ENCODE measurements at regions not wholly inside any gene's neighbourhood (a gene's known extent, or its start where the extent isn't known, plus 50 kb on each side); places are given as distances from the start of the nearest gene placed in this dataset.

DNA sequence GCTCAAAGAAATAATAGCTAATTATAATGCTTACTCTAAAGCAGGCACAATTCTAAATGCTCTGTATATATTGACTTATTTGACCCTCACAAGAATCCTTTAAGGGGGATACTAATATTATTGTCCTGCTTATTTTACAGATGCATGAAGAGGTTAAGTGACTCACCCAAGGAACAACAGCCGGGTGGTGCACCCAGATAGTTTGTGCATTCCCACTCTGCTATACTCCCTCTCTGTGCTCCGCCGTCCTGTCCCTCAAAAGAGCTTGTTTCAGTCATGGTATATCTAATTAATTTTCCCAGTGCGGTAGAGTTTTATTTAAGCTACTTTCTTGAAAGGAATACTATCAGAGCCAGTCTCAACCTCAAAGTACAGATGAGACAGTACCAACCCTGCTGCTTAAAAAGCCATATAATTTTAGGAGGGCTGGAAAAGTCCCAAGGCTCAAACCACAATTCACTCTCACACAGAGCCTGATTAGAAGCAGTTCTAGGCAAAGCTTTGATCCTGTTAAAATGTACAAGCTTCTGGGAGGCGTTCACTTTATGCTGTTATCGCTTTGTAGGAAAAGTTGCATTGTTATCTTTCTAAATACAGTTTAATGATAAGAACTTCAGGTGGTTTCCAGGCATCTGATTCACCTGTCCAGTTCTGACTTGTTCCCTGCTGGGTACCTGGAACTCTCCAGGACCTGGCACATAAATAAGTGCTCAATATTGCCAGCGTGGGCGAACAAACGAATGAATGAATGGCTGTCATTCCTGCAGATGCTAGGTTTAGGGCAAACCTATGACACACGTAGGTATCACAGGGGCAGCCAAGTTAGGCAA is 261.5 kb upstream of the KLF14 start:
- Histone ChIP-seq H3K9me3 (no peaks in the 10 kb centered on the region), H3K4me2 (no peak overlapping the region), H3K27ac (no peak overlapping the region), H4K20me1 (peaks cover 36% of the 10 kb centered on the region; the same call in 1 of the 2 replicates), H3K27me3 (no peaks in the 10 kb centered on the region), H3K4me1 (peaks cover 25% of the 10 kb centered on the region), H3K4me3 (no peak overlapping the region), H3K9ac (no peak overlapping the region), H3K36me3 (no peaks in the 10 kb centered on the region)
- TF ChIP-seq Cebpa-rat (IDR thresholded peaks at IDR 0.05), result no peak

GRCh38 chr7:130996205-130996832 is 262.3 kb upstream of the KLF14 start:
- peaks cover 31% of the 10 kb centered on the region; the same call in 1 of the 2 replicates for H4K20me1 ChIP-seq
- no peak overlapping the region for H3K4me2 ChIP-seq
- no peaks in the 10 kb centered on the region for H3K27me3 ChIP-seq
- TF ChIP-seq Cebpa-rat (IDR thresholded peaks at IDR 0.05), result no peak
- H3K4me1 ChIP-seq, result peaks cover 25% of the 10 kb centered on the region
- H3K9ac ChIP-seq, result no peak overlapping the region
- H3K36me3 ChIP-seq, result no peaks in the 10 kb centered on the region
- H3K4me3 ChIP-seq, result no peak overlapping the region
- no peak overlapping the region for H3K27ac ChIP-seq
- H3K9me3 ChIP-seq, result no peaks in the 10 kb centered on the region

- H3K4me2 ChIP-seq, result no peak overlapping the region
- H4K20me1 ChIP-seq, result peaks cover 26% of the 10 kb centered on the region; the same call in 1 of the 2 replicates
- H3K4me1 ChIP-seq, result peaks cover 25% of the 10 kb centered on the region
- no peaks in the 10 kb centered on the region for H3K36me3 ChIP-seq
- TF ChIP-seq Cebpa-rat (IDR thresholded peaks at IDR 0.05), result no peak
- no peak overlapping the region for H3K4me3 ChIP-seq
- H3K27ac ChIP-seq, result no peak overlapping the region
- no peaks in the 10 kb centered on the region for H3K27me3 ChIP-seq
- no peak overlapping the region for H3K9ac ChIP-seq
- H3K9me3 ChIP-seq, result no peaks in the 10 kb centered on the region
These were observed 262.8 kb upstream of the KLF14 start for GRCh38 chr7:130996833-130997231.

GRCh38 chr7:130998993-130999602 is 265.1 kb upstream of the KLF14 start:
- H3K4me2 ChIP-seq, result no peak overlapping the region
- H3K4me1 ChIP-seq, result peaks cover 18% of the 10 kb centered on the region
- no peak overlapping the region for H3K27ac ChIP-seq
- H3K4me3 ChIP-seq, result no peak overlapping the region
- TF ChIP-seq Cebpa-rat (IDR thresholded peaks at IDR 0.05), result no peak
- no peaks in the 10 kb centered on the region for H3K36me3 ChIP-seq
- H3K9me3 ChIP-seq, result 0 out of 2 replicates have a peak, but pooled peaks cover 10% of the 10 kb centered on the region
- peaks cover 20% of the 10 kb centered on the region; the same call in 1 of the 2 replicates for H4K20me1 ChIP-seq
- no peak overlapping the region for H3K9ac ChIP-seq
- no peaks in the 10 kb centered on the region for H3K27me3 ChIP-seq

DNA sequence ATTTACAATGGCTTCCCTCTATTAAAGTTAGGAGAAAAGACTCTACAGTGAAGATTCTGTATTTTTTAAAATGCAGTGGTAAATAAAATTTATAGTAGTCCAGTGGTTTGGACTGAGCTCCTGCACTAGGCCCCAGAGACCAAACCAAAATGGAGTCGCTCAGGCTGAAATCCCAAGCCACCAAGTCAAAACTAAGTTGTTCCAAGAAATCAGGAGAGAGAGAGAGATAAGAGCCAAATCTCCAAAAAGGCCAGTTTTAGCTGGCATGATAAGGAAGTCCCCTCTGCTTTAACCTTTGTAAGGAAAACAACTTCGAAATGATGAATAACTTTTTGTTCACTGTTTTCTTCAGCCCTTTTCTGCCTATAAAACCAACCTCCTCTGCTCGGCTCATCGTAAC is 265.9 kb upstream of the KLF14 start:
- Histone ChIP-seq H3K4me1 (peaks cover 11% of the 10 kb centered on the region), H3K27me3 (no peaks in the 10 kb centered on the region), H3K9me3 (0 out of 2 replicates have a peak, but pooled peaks cover 10% of the 10 kb centered on the region), H3K4me3 (no peak overlapping the region), H3K4me2 (0 out of 2 replicates have a peak overlapping the region, but pooled peaks have one; percentile 14), H3K27ac (no peak overlapping the region), H3K36me3 (no peaks in the 10 kb centered on the region), H4K20me1 (peaks cover 12% of the 10 kb centered on the region; the same call in 1 of the 2 replicates), H3K9ac (no peak overlapping the region)
- no peak for TF ChIP-seq Cebpa-rat (IDR thresholded peaks at IDR 0.05)

- Histone ChIP-seq H3K4me2 (no peak overlapping the region), H3K4me1 (peaks cover 11% of the 10 kb centered on the region), H3K27ac (no peak overlapping the region), H3K4me3 (no peak overlapping the region), H4K20me1 (peaks cover 11% of the 10 kb centered on the region; the same call in 1 of the 2 replicates), H3K9me3 (0 out of 2 replicates have a peak, but pooled peaks cover 10% of the 10 kb centered on the region), H3K9ac (no peak overlapping the region), H3K27me3 (no peaks in the 10 kb centered on the region), H3K36me3 (no peaks in the 10 kb centered on the region)
- no peak for TF ChIP-seq Cebpa-rat (IDR thresholded peaks at IDR 0.05)
These were observed 266.4 kb upstream of the KLF14 start for GRCh38 chr7:131000389-131000788.

GRCh38 chr7:131000873-131001272 is 266.9 kb upstream of the KLF14 start:
- Histone ChIP-seq H3K4me3 (no peak overlapping the region), H3K27ac (no peak overlapping the region), H3K36me3 (no peaks in the 10 kb centered on the region), H3K4me1 (peaks cover 11% of the 10 kb centered on the region), H4K20me1 (peaks cover 11% of the 10 kb centered on the region; the same call in 1 of the 2 replicates), H3K27me3 (no peaks in the 10 kb centered on the region), H3K9ac (no peak overlapping the region), H3K9me3 (0 out of 2 replicates have a peak, but pooled peaks cover 10% of the 10 kb centered on the region), H3K4me2 (no peak overlapping the region)
- TF ChIP-seq Cebpa-rat (IDR thresholded peaks at IDR 0.05), result no peak

GRCh38 chr7:131002600-131002999 is 268.6 kb upstream of the KLF14 start:
- Histone ChIP-seq H3K4me2 (no peak overlapping the region), H3K36me3 (no peaks in the 10 kb centered on the region), H4K20me1 (peaks cover 11% of the 10 kb centered on the region; the same call in 1 of the 2 replicates), H3K9ac (no peak overlapping the region), H3K4me1 (peaks cover 17% of the 10 kb centered on the region), H3K4me3 (no peak overlapping the region), H3K9me3 (0 out of 2 replicates have a peak, but pooled peaks cover 10% of the 10 kb centered on the region), H3K27ac (no peak overlapping the region), H3K27me3 (no peaks in the 10 kb centered on the region)
- TF ChIP-seq Cebpa-rat (IDR thresholded peaks at IDR 0.05), result no peak

- Histone ChIP-seq H3K9me3 (0 out of 2 replicates have a peak, but pooled peaks cover 10% of the 10 kb centered on the region), H3K27ac (no peak overlapping the region), H3K27me3 (no peaks in the 10 kb centered on the region), H3K4me1 (peaks cover 22% of the 10 kb centered on the region), H3K4me3 (no peak overlapping the region), H3K4me2 (no peak overlapping the region), H4K20me1 (peaks cover 11% of the 10 kb centered on the region; the same call in 1 of the 2 replicates), H3K36me3 (no peaks in the 10 kb centered on the region), H3K9ac (no peak overlapping the region)
- no peak for TF ChIP-seq Cebpa-rat (IDR thresholded peaks at IDR 0.05)
These were observed 269.6 kb upstream of the KLF14 start for GRCh38 chr7:131003634-131004033.
